A549 (cell line): ENCODE measurements at regions not wholly inside any gene's neighbourhood (a gene's known extent, or its start where the extent isn't known, plus 50 kb on each side); places are given as distances from the start of the nearest gene placed in this dataset.

Experiments used
- ATAC-seq, 2 experiments: fragments of 200-7000 bp in 1 of 2; fragments of >200 bp in 1 of 2; cut with Nextera tagmentation in 1 of 2; cut with Tn5 transposase in 1 of 2; 3 replicates each; pipeline versions ENCODE4 v1.8.0 to v1.9.1; 2018 to 2020; ENCODE audit warnings: mild to moderate bottlenecking in 1 of 2, moderate library complexity in 1 of 2
- CTCF ChIA-PET: fragments of 300-600 bp; sonication (Branson Sonifier 250); formaldehyde crosslinking; extraction: SDS; loops from one replicate; lab custom pipeline; 2021; ENCODE audit warnings: antibody characterized with exemption, inconsistent platforms; lab: Yijun Ruan, JAX
- POLR2A ChIA-PET: fragments of 350-600 bp; formaldehyde crosslinking; extraction: SDS; loops from one replicate; lab custom pipeline; 2021; ENCODE audit warnings: antibody characterized with exemption, inconsistent platforms; lab: Yijun Ruan, JAX
- DNase-seq, 2 experiments: peaks; one replicate each; pipeline versions ENCODE4 v3.0.0 to v3.0.0-alpha.2; 2011 to 2016; ENCODE audit warnings: low read depth in 1 of 2, low spot score in 1 of 2
- FAIRE-seq: peaks from 2 replicates; lab custom pipeline; 2011; peaks lifted over from hg19 to GRCh38; lab: Jason Lieb, UNC
- H3K27ac ChIP-seq, 2 experiments: fragments of >200 bp; sonication (Bioruptor Twin); formaldehyde crosslinking; 3 replicates each; pipeline ENCODE4 v1.5.1; 2016 to 2017
- H3K4me1 ChIP-seq: fragments of >200 bp; sonication (Bioruptor Twin); formaldehyde crosslinking; 3 replicates; pipeline ENCODE4 v1.6.1; 2016
- H3K4me2 ChIP-seq: fragments of >200 bp; sonication (Bioruptor Twin); formaldehyde crosslinking; 3 replicates; pipeline ENCODE4 v1.6.1; 2016
- H3K4me3 ChIP-seq: fragments of >200 bp; sonication (Bioruptor Twin); formaldehyde crosslinking; 3 replicates; pipeline ENCODE4 v1.5.1; 2016
- H3K9me3 ChIP-seq: fragments of >200 bp; sonication (Bioruptor Twin); formaldehyde crosslinking; 3 replicates; pipeline ENCODE4 v1.6.1; 2016
- ATOH8 ChIP-seq: fragments of 250-450 bp; sonication (Bioruptor Pico); IDR thresholded peaks from 2 replicates; pipeline ENCODE4 v1.5.0; 2020; ENCODE audit warnings: low read depth, mild to moderate bottlenecking, moderate library complexity
- BHLHE40 ChIP-seq: IDR thresholded peaks from 2 replicates; pipeline ENCODE4 v1.6.1; 2012; ENCODE audit warnings: low read depth, low read length, inconsistent platforms
- CBX2 ChIP-seq: fragments of 200-600 bp; sonication (generic); IDR thresholded peaks from 2 replicates; pipeline ENCODE4 v1.6.1; 2016; ENCODE audit warnings: low read depth, mild to moderate bottlenecking, borderline replicate concordance
- CBX8 ChIP-seq: fragments of 200-600 bp; sonication (generic); IDR thresholded peaks from 2 replicates; pipeline ENCODE4 v1.6.1; 2016
- CHD2 ChIP-seq: fragments of 150-350 bp; IDR thresholded peaks from 2 replicates; pipeline ENCODE4 v1.6.1; 2014; ENCODE audit warnings: low read length; ENCODE audit not compliant: partially characterized antibody
- ESRRA ChIP-seq: fragments of 150-350 bp; IDR thresholded peaks from 2 replicates; pipeline ENCODE4 v1.6.1; 2014; ENCODE audit warnings: mild to moderate bottlenecking, low read length, borderline replicate concordance
- FOXS1 ChIP-seq: fragments of 250-450 bp; sonication (Bioruptor Pico); IDR thresholded peaks from 2 replicates; pipeline ENCODE4 v1.5.0; 2020; ENCODE audit warnings: mild to moderate bottlenecking, moderate library complexity
- GATA3 ChIP-seq: IDR thresholded peaks from 2 replicates; pipeline ENCODE4 v1.6.1; 2012; ENCODE audit warnings: borderline replicate concordance
- HOXA7 ChIP-seq: fragments of 250-450 bp; sonication (Bioruptor Pico); IDR thresholded peaks from 2 replicates; pipeline ENCODE4 v1.5.0; 2020; ENCODE audit warnings: mild to moderate bottlenecking, moderate library complexity
- NPAS2 ChIP-seq: fragments of 250-450 bp; sonication (Bioruptor Pico); IDR thresholded peaks from 2 replicates; pipeline ENCODE4 v1.8.0; 2022; ENCODE audit warnings: mild to moderate bottlenecking, moderate library complexity, borderline replicate concordance
- RNF2 ChIP-seq: fragments of 200-600 bp; sonication (generic); IDR thresholded peaks from 2 replicates; pipeline ENCODE4 v1.6.1; 2016; ENCODE audit warnings: low read depth, mild to moderate bottlenecking, antibody characterized with exemption, moderate library complexity, borderline replicate concordance
- TFCP2L1 ChIP-seq: fragments of 250-450 bp; sonication (Bioruptor Pico); IDR thresholded peaks from 2 replicates; pipeline ENCODE4 v1.5.0; 2021; ENCODE audit warnings: mild to moderate bottlenecking
- ZC3H11A ChIP-seq: fragments of 450-650 bp; IDR thresholded peaks from 2 replicates; pipeline ENCODE4 v1.6.1; 2014; ENCODE audit warnings: antibody characterized with exemption, mild to moderate bottlenecking
- WGBS: methylation state at CpG from one replicate; pipeline ENCODE4 v1.1.6; 2017; ENCODE audit errors: missing lambda C conversion rate; 5-methylcytosine and 5-hydroxymethylcytosine counted together
- TF ChIP-seq, protein P1 (sequence below): fragments of >200 bp; sonication (Bioruptor Twin); formaldehyde crosslinking; IDR thresholded peaks from 2 replicates; pipeline ENCODE4 v1.6.1; 2016
- TF ChIP-seq, protein P2 (sequence below): IDR thresholded peaks from 2 replicates; pipeline ENCODE4 v1.6.1; 2012

DNA sequence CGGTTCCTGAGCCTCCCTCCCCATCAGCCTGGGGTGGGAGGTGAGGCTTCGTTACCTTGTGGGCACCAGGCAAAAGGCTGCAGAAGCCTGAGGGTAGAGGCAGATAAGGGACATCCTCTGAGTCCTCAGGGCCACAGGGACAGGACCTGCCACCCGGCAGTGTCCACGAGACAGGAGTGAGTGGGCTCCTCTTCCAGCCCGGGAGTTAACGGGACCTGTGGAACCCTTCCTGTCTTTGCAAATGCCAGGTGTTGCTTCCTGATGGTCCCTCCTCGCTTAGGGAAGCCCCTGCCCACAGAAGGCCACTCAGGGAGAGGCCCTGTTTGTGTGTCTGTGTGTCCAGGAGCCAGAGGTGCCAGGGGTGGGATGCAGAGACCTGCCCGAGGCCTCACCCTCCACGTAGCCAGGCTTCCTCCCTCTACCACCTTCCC lies 111.1 kb upstream of the ALDH1A3 start:
- CTCF ChIA-PET: interaction anchor here (4.1 kb wide), 1 partner anchor 8 kb away, joined by 17 read pairs; no protein-coding TSS in a partner anchor
- POLR2A ChIA-PET: no interaction called here
- Histone ChIP-seq H3K4me2 (no peak overlapping the region), H3K9me3 (no peaks in the 10 kb centered on the region), H3K4me1 (no peaks in the 10 kb centered on the region), H3K27ac (no peak overlapping the region), H3K4me3 (no peak overlapping the region)
- FAIRE-seq (no peak), DNase-seq (no peak), ATAC-seq (no peak)
- TF ChIP-seq BHLHE40 (no peak), TFCP2L1 (CRISPR knock-in tag) (no peak), ESRRA (no peak), CHD2 (no peak), CBX2 (no peak), FOXS1 (CRISPR knock-in tag) (no peak), HOXA7 (CRISPR knock-in tag) (no peak), ATOH8 (CRISPR knock-in tag) (no peak), NPAS2 (CRISPR knock-in tag) (no peak), ZC3H11A (no peak)
- TF ChIP-seq, protein P1, sequence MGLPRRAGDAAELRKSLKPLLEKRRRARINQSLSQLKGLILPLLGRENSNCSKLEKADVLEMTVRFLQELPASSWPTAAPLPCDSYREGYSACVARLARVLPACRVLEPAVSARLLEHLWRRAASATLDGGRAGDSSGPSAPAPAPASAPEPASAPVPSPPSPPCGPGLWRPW: no peak
- TF ChIP-seq, protein P2, sequence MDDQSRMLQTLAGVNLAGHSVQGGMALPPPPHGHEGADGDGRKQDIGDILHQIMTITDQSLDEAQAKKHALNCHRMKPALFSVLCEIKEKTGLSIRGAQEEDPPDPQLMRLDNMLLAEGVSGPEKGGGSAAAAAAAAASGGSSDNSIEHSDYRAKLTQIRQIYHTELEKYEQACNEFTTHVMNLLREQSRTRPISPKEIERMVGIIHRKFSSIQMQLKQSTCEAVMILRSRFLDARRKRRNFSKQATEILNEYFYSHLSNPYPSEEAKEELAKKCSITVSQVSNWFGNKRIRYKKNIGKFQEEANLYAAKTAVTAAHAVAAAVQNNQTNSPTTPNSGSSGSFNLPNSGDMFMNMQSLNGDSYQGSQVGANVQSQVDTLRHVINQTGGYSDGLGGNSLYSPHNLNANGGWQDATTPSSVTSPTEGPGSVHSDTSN: no peak
- 83% methylated on average over 9 of the region's 9 CpGs for WGBS

- DNase-seq (no peak), FAIRE-seq (no peak), ATAC-seq (no peak)
- Histone ChIP-seq H3K27ac (no peak overlapping the region), H3K9me3 (no peaks in the 10 kb centered on the region), H3K4me1 (no peaks in the 10 kb centered on the region), H3K4me2 (no peak overlapping the region)
- ChIA-PET CTCF (interaction anchor here (1.1 to 4.1 kb wide), 3 partner anchors 9 to 97 kb away, joined by 3 to 17 read pairs (median 7); no protein-coding TSS in a partner anchor), POLR2A (no interaction called here)
- TF ChIP-seq GATA3: no peak
- TF ChIP-seq CBX8: no peak
- TF ChIP-seq, all 56 proteins: peak for 0
- WGBS: 82% methylated on average over 11 of the region's 15 CpGs
- H3K4me3 ChIP-seq: no peak overlapping the region
Measured at GRCh38 chr15:100769043-100769974, 110.3 kb upstream of the ALDH1A3 start.

DNA sequence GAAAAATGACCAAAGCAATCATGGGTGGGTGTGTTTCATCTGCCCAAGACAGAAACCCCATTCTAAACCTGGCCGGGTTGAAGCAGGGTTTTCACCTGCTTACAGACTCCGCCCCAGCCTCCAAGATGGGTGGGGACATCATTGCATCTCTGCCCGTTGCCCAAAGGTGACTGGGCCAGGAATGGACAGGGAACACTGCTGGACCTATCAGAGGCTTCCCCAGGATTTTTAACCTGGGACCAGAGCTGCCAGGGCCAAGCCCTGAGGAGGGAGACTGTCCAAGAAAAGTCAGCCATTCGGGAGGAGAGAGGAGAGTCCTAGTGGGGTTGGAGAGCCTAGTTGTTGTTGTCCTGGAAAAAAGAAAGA lies 109.7 kb upstream of the ALDH1A3 start:
- no peak for TF ChIP-seq RNF2
- ATAC-seq: no peak; a peak in 1 of 6 replicates
- ChIA-PET POLR2A (no interaction called here), CTCF (interaction anchor here (1.1 to 4.1 kb wide), 3 partner anchors 9 to 98 kb away, joined by 3 to 17 read pairs (median 7); no protein-coding TSS in a partner anchor)
- WGBS: 70% methylated on average over 4 of the region's 4 CpGs
- H3K4me2 ChIP-seq: no peak overlapping the region
- FAIRE-seq: no peak
- no peak overlapping the region for H3K4me3 ChIP-seq
- no peaks in the 10 kb centered on the region for H3K4me1 ChIP-seq
- DNase-seq: no peak
- H3K27ac ChIP-seq: no peak overlapping the region
- H3K9me3 ChIP-seq: no peaks in the 10 kb centered on the region
